WTC11 (cell line): ENCODE measurements at regions not wholly inside any gene's neighbourhood (a gene's known extent, or its start where the extent isn't known, plus 50 kb on each side); places are given as distances from the start of the nearest gene placed in this dataset.

Experiments used
- CTCF ChIP-seq: fragments of 200-600 bp; IDR thresholded peaks from 2 replicates; pipeline ENCODE4 v1.8.0; 2022; ENCODE audit warnings: antibody characterized with exemption
- ELF4 ChIP-seq: sonication (generic); formaldehyde crosslinking; IDR thresholded peaks from 2 replicates; pipeline ENCODE4 v1.8.1; 2022; ENCODE audit warnings: low read depth, mild to moderate bottlenecking, moderate library complexity, missing genetic modification reagents
- FOXJ3 ChIP-seq: sonication (generic); formaldehyde crosslinking; IDR thresholded peaks from 2 replicates; pipeline ENCODE4 v1.9.0; 2021; ENCODE audit warnings: missing genetic modification reagents, mild to moderate bottlenecking, borderline replicate concordance
- NR3C1 ChIP-seq: sonication (generic); formaldehyde crosslinking; conservative IDR thresholded peaks from 2 replicates; pipeline ENCODE4 v1.8.1; 2023; ENCODE audit warnings: low read depth, mild to moderate bottlenecking, missing genetic modification reagents
- ZNF512 ChIP-seq: sonication (generic); formaldehyde crosslinking; IDR thresholded peaks from 2 replicates; pipeline ENCODE4 v1.8.1; 2022; ENCODE audit warnings: missing genetic modification reagents, borderline replicate concordance

GRCh38 chr2:147098940-147099339, 745.9 kb upstream of the ACVR2A start:
- TF ChIP-seq CTCF (no peak), ELF4 (no peak), ZNF512 (CRISPR knock-in tag) (no peak), NR3C1 (no peak), FOXJ3 (CRISPR knock-in tag) (no peak)
